Esophagus muscularis mucosa (tissue), 3 donors: ENCODE measurements at regions not wholly inside any gene's neighbourhood (a gene's known extent, or its start where the extent isn't known, plus 50 kb on each side); places are given as distances from the start of the nearest gene placed in this dataset.

Source experiments
- POLR2A ChIP-seq: fragments of 450-650 bp; IDR thresholded peaks from one replicate; pipeline ENCODE4 v1.6.1; 2017; ENCODE audit warnings: antibody characterized with exemption, moderate library complexity, mild to moderate bottlenecking, low read depth
- TF ChIP-seq, protein P1 (sequence below), 3 experiments: fragments of 200-600 bp in 2 of 3; fragments of 450-650 bp in 1 of 3; sonication (generic) in 2 of 3; IDR thresholded peaks; one replicate each; pipeline ENCODE4 v1.5.1; 2017 to 2019; ENCODE audit warnings: antibody characterized with exemption in 3 of 3, mild to moderate bottlenecking in 2 of 3, moderate library complexity in 1 of 3

- TF ChIP-seq, protein P1, sequence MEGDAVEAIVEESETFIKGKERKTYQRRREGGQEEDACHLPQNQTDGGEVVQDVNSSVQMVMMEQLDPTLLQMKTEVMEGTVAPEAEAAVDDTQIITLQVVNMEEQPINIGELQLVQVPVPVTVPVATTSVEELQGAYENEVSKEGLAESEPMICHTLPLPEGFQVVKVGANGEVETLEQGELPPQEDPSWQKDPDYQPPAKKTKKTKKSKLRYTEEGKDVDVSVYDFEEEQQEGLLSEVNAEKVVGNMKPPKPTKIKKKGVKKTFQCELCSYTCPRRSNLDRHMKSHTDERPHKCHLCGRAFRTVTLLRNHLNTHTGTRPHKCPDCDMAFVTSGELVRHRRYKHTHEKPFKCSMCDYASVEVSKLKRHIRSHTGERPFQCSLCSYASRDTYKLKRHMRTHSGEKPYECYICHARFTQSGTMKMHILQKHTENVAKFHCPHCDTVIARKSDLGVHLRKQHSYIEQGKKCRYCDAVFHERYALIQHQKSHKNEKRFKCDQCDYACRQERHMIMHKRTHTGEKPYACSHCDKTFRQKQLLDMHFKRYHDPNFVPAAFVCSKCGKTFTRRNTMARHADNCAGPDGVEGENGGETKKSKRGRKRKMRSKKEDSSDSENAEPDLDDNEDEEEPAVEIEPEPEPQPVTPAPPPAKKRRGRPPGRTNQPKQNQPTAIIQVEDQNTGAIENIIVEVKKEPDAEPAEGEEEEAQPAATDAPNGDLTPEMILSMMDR (IDR thresholded peaks at IDR 0.05), result no peak
- TF ChIP-seq POLR2A, result no peak
Measured at GRCh38 chr17:79221597-79221996, 147.0 kb downstream of the ENGASE start.
